ENCODE measurements at regions not wholly inside any gene's neighbourhood (a gene's known extent, or its start where the extent isn't known, plus 50 kb on each side); places are given as distances from the start of the nearest gene placed in this dataset.

DNA sequence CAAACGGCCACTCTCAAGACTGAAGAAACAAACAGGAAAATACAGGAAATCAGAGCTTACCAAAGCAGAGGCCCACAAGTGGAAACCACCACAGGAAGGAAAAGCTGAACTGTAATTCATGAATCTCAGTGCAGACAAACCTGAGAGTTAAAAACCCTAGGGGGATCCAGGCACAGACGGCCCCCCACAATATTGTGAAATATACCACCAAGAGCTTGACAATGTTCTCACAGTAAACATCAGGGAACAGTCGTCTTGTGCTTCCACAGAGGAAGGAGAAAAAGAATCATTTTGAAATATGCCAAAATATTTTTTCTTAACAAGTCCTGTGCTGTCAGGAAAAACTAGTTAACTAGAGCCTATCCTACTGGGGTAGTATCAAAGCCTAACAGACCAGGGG, 68.2 kb upstream of the NRG3 start:
- no peak for DNase-seq (ENCODE audit: low spot score)
- Histone ChIP-seq H2AFZ (ENCODE audit: low read length) (no peak overlapping the region), H3K9me2 (ENCODE audit: insufficient read depth, low read length) (no peaks in the 10 kb centered on the region), H4K20me1 (ENCODE audit: insufficient read depth, low read length) (no peaks in the 10 kb centered on the region), H3K4me1 (ENCODE audit: insufficient read depth, low read length, poor library complexity, severe bottlenecking) (no peaks in the 10 kb centered on the region), H3K27ac (ENCODE audit: low read depth, low read length, poor library complexity, severe bottlenecking) (no peak overlapping the region), H3K79me2 (ENCODE audit: insufficient read depth, low read depth, low read length) (no peaks in the 10 kb centered on the region), H3K9me3 (ENCODE audit: low read length) (no peaks in the 10 kb centered on the region), H3K4me2 (ENCODE audit: low read length) (no peak overlapping the region), H3K4me3 (ENCODE audit: low read depth, low read length, poor library complexity, severe bottlenecking) (no peak overlapping the region), H3K36me3 (ENCODE audit: insufficient read depth, low read length) (no peaks in the 10 kb centered on the region)
- TF ChIP-seq, protein P1, sequence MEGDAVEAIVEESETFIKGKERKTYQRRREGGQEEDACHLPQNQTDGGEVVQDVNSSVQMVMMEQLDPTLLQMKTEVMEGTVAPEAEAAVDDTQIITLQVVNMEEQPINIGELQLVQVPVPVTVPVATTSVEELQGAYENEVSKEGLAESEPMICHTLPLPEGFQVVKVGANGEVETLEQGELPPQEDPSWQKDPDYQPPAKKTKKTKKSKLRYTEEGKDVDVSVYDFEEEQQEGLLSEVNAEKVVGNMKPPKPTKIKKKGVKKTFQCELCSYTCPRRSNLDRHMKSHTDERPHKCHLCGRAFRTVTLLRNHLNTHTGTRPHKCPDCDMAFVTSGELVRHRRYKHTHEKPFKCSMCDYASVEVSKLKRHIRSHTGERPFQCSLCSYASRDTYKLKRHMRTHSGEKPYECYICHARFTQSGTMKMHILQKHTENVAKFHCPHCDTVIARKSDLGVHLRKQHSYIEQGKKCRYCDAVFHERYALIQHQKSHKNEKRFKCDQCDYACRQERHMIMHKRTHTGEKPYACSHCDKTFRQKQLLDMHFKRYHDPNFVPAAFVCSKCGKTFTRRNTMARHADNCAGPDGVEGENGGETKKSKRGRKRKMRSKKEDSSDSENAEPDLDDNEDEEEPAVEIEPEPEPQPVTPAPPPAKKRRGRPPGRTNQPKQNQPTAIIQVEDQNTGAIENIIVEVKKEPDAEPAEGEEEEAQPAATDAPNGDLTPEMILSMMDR (conservative IDR thresholded peaks at IDR 0.05; ENCODE audit: low read length) = no peak
- TF ChIP-seq EZH2phosphoT487 (IDR thresholded peaks at IDR 0.05; ENCODE audit: borderline replicate concordance, low read depth, low read length) = no peak
- no TSS peak for BruUV-seq (replicated peaks)
- intact Hi-C loops (cut with micrococcal nuclease; ENCODE audit: unreplicated experiment) = no loop called here
- ChIA-PET POLR2A (no interaction called here), CTCF (ENCODE audit: unreplicated experiment) (no interaction called here)

DNA sequence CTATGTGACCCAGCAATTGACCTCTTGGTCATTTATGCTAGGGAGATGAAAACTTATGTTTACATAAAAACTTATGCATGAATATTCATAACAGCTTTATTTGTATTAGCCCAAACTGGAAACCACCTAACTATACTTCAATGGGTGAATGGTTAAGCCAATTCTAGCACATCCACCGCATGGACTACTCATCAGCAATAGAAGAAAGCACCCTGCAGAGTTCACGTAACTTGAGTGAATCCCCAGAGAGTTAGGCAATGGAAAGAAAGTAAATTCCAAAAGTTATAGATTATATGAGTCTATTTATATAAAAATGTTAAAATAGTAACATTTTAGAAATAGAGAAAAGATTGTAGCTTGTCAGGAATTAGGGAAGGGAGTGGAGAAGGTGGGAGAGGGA, 60.2 kb upstream of the NRG3 start:
- no peak overlapping the region for H3K27ac ChIP-seq (ENCODE audit: low read depth, low read length, poor library complexity, severe bottlenecking)
- TF ChIP-seq EZH2phosphoT487 (IDR thresholded peaks at IDR 0.05; ENCODE audit: borderline replicate concordance, low read depth, low read length) = no peak
- TF ChIP-seq, protein P1 (conservative IDR thresholded peaks at IDR 0.05; ENCODE audit: low read length) = no peak
- no peaks in the 10 kb centered on the region for H3K79me2 ChIP-seq (ENCODE audit: insufficient read depth, low read depth, low read length)
- DNase-seq (ENCODE audit: low spot score) = no peak
- intact Hi-C loops (cut with micrococcal nuclease; ENCODE audit: unreplicated experiment) = no loop called here
- H4K20me1 ChIP-seq (ENCODE audit: insufficient read depth, low read length) = no peaks in the 10 kb centered on the region
- no peak overlapping the region for H3K4me3 ChIP-seq (ENCODE audit: low read depth, low read length, poor library complexity, severe bottlenecking)
- no peaks in the 10 kb centered on the region for H3K4me1 ChIP-seq (ENCODE audit: insufficient read depth, low read length, poor library complexity, severe bottlenecking)
- H3K36me3 ChIP-seq (ENCODE audit: insufficient read depth, low read length) = no peaks in the 10 kb centered on the region
- BruUV-seq (replicated peaks) = no TSS peak
- H3K9me3 ChIP-seq (ENCODE audit: low read length) = no peaks in the 10 kb centered on the region
- H3K4me2 ChIP-seq (ENCODE audit: low read length) = no peak overlapping the region
- H3K9me2 ChIP-seq (ENCODE audit: insufficient read depth, low read length) = no peaks in the 10 kb centered on the region
- H2AFZ ChIP-seq (ENCODE audit: low read length) = no peak overlapping the region
- CTCF ChIA-PET (ENCODE audit: unreplicated experiment) = no interaction called here
- POLR2A ChIA-PET = no interaction called here

DNA sequence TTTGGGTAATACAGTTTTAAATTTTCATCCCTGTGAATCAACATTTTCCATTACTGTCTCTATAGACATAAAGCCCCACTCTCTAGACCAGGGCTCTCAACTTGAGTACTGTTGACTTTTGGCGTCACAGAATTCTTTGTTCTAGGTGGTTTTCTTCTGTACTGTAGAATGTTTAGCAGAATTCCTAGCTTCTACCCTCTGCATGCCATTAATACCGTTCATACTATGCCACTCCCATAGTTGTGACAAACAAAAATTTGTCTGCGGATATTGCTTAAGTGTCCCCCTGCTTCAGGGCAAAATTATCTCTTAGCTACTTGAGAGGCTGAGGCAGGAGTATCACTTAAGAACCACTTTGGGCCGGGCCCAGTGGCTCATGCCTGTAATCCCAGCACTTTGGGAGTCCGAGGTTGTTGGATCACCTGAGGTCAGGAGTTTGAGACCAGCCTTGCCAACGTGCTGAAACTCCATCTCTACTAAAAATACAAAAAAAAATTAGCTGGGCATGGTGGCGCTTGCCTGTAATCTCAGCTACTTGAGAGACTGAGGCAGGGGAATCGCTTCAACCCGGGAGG, 57.3 kb upstream of the NRG3 start:
- Histone ChIP-seq H3K4me1 (ENCODE audit: insufficient read depth, low read length, poor library complexity, severe bottlenecking) (no peaks in the 10 kb centered on the region), H3K36me3 (ENCODE audit: insufficient read depth, low read length) (no peaks in the 10 kb centered on the region), H3K4me2 (ENCODE audit: low read length) (no peak overlapping the region), H4K20me1 (ENCODE audit: insufficient read depth, low read length) (no peaks in the 10 kb centered on the region), H3K9me2 (ENCODE audit: insufficient read depth, low read length) (no peaks in the 10 kb centered on the region), H2AFZ (ENCODE audit: low read length) (no peak overlapping the region), H3K4me3 (ENCODE audit: low read depth, low read length, poor library complexity, severe bottlenecking) (no peak overlapping the region), H3K9me3 (ENCODE audit: low read length) (no peaks in the 10 kb centered on the region), H3K79me2 (ENCODE audit: insufficient read depth, low read depth, low read length) (no peaks in the 10 kb centered on the region), H3K27ac (ENCODE audit: low read depth, low read length, poor library complexity, severe bottlenecking) (no peak overlapping the region)
- ChIA-PET POLR2A (no interaction called here), CTCF (ENCODE audit: unreplicated experiment) (no interaction called here)
- BruUV-seq (replicated peaks) = no TSS peak
- DNase-seq (ENCODE audit: low spot score) = no peak
- TF ChIP-seq, protein P1 (conservative IDR thresholded peaks at IDR 0.05; ENCODE audit: low read length) = no peak
- no peak for TF ChIP-seq EZH2phosphoT487 (IDR thresholded peaks at IDR 0.05; ENCODE audit: borderline replicate concordance, low read depth, low read length)
- intact Hi-C loops (cut with micrococcal nuclease; ENCODE audit: unreplicated experiment) = no loop called here

All from OCI-LY7 (cell line).